ENCODE measurements at regions not wholly inside any gene's neighbourhood (a gene's known extent, or its start where the extent isn't known, plus 50 kb on each side); places are given as distances from the start of the nearest gene placed in this dataset.

GRCh38 chr6:113083947-113084346 is 736.8 kb downstream of the RFPL4B start:
- Histone ChIP-seq H3K4me2 (no peak overlapping the region), H2AFZ (ENCODE audit: low read depth) (no peak overlapping the region), H3K27ac (ENCODE audit: low read depth in 2 of 2, low read length in 1 of 2) (no peak overlapping the region), H4K20me1 (ENCODE audit: insufficient read depth) (no peaks in the 10 kb centered on the region), H3K9me3 (no peaks in the 10 kb centered on the region), H3K9ac (no peak overlapping the region), H3K27me3 (ENCODE audit: insufficient read depth) (no peaks in the 10 kb centered on the region), H3K9me2 (no peaks in the 10 kb centered on the region), H3K4me1 (ENCODE audit: control insufficient read depth in 1 of 2, insufficient read depth in 2 of 2, low read depth in 1 of 2, low read length in 1 of 2) (no peaks in the 10 kb centered on the region), H3K79me2 (ENCODE audit: insufficient read depth) (no peaks in the 10 kb centered on the region), H3K4me3 (ENCODE audit: low read depth in 2 of 2, low read length in 1 of 2) (no peak overlapping the region), H3F3A (replicated peaks; ENCODE audit: insufficient read depth) (no peaks in the 10 kb centered on the region), H3K36me3 (replicated peaks in 1 of 2; ENCODE audit: control insufficient read depth in 1 of 2, insufficient read depth in 2 of 2, low read length in 1 of 2) (no peaks in the 10 kb centered on the region)
- no peak for DNase-seq
- TF ChIP-seq NFIC (IDR thresholded peaks at IDR 0.05; ENCODE audit: borderline replicate concordance) = no peak
- no peak for TF ChIP-seq CHD2 (IDR thresholded peaks at IDR 0.05; ENCODE audit: low read length, partially characterized antibody)
- no peak for TF ChIP-seq GABPA (IDR thresholded peaks at IDR 0.05; ENCODE audit: low read depth)
- TF ChIP-seq YY1 (IDR thresholded peaks at IDR 0.05; ENCODE audit: low read depth) = no peak
- TF ChIP-seq CTCF (IDR thresholded peaks at IDR 0.05) = no peak
- no peak for TF ChIP-seq MXI1 (IDR thresholded peaks at IDR 0.05; ENCODE audit: low read depth, low read length)
- TF ChIP-seq FOSL2 (IDR thresholded peaks at IDR 0.05; ENCODE audit: borderline replicate concordance, low read depth) = no peak
- TF ChIP-seq NRF1 (IDR thresholded peaks at IDR 0.05; ENCODE audit: low read depth, low read length) = no peak
- no peak for TF ChIP-seq USF1 (IDR thresholded peaks at IDR 0.05; ENCODE audit: borderline replicate concordance, low read depth)
- TF ChIP-seq ELF1 (IDR thresholded peaks at IDR 0.05) = no peak
- TF ChIP-seq MAX (IDR thresholded peaks at IDR 0.05; ENCODE audit: low read depth) = no peak
- TF ChIP-seq TAF1 (IDR thresholded peaks at IDR 0.05; ENCODE audit: borderline replicate concordance, low read depth, low read length) = no peak
- TF ChIP-seq RFX5 (IDR thresholded peaks at IDR 0.05; ENCODE audit: low read length) = no peak
- TF ChIP-seq EP300 (IDR thresholded peaks at IDR 0.05; ENCODE audit: borderline replicate concordance in 1 of 2, low read depth in 1 of 2, low read length in 1 of 2) = no peak
- TF ChIP-seq USF2 (IDR thresholded peaks at IDR 0.05; ENCODE audit: borderline replicate concordance, low read depth, low read length) = no peak
- ChIA-PET POLR2A (no interaction called here), CTCF (no interaction called here)
- WGBS (ENCODE audit: low lambda C conversion rate) = 91% methylated on average over 3 of the region's 3 CpGs

- Histone ChIP-seq H3K9ac (no peak overlapping the region), H3K4me3 (ENCODE audit: low read depth in 2 of 2, low read length in 1 of 2) (no peak overlapping the region), H3K79me2 (ENCODE audit: insufficient read depth) (no peaks in the 10 kb centered on the region), H2AFZ (ENCODE audit: low read depth) (no peak overlapping the region), H4K20me1 (ENCODE audit: insufficient read depth) (no peaks in the 10 kb centered on the region), H3K4me1 (ENCODE audit: control insufficient read depth in 1 of 2, insufficient read depth in 2 of 2, low read depth in 1 of 2, low read length in 1 of 2) (peaks cover 0 to 4% of the 10 kb centered on the region in 2 experiments; a peak in 2 of 4 replicates), H3K27ac (ENCODE audit: low read depth in 2 of 2, low read length in 1 of 2) (no peak overlapping the region), H3F3A (replicated peaks; ENCODE audit: insufficient read depth) (no peaks in the 10 kb centered on the region), H3K9me3 (no peaks in the 10 kb centered on the region), H3K4me2 (no peak overlapping the region), H3K27me3 (ENCODE audit: insufficient read depth) (no peaks in the 10 kb centered on the region), H3K9me2 (no peaks in the 10 kb centered on the region), H3K36me3 (replicated peaks in 1 of 2; ENCODE audit: control insufficient read depth in 1 of 2, insufficient read depth in 2 of 2, low read length in 1 of 2) (no peaks in the 10 kb centered on the region)
- CTCF ChIA-PET = no interaction called here
- no peak for DNase-seq
- 82% methylated on average over 7 of the region's 8 CpGs for WGBS (ENCODE audit: low lambda C conversion rate)
- POLR2A ChIA-PET = no interaction called here
- TF ChIP-seq FOSL2 (IDR thresholded peaks at IDR 0.05; ENCODE audit: borderline replicate concordance, low read depth) = no peak
- TF ChIP-seq GATA2 (CRISPR knock-in tag; IDR thresholded peaks at IDR 0.05) = no peak
- TF ChIP-seq CTCF (IDR thresholded peaks at IDR 0.05) = peak; percentile 18; the same call in 1 of the 2 replicates
- TF ChIP-seq TEAD4 (IDR thresholded peaks at IDR 0.05; ENCODE audit: borderline replicate concordance, insufficient read depth) = no peak
- no peak for TF ChIP-seq SMC3 (IDR thresholded peaks at IDR 0.05; ENCODE audit: low read depth, low read length)
Observed at GRCh38 chr6:113089056-113089455, 741.9 kb downstream of the RFPL4B start.

Data from SK-N-SH (cell line).